Neuronal stem cell (in vitro differentiated cells): ENCODE measurements at regions not wholly inside any gene's neighbourhood (a gene's known extent, or its start where the extent isn't known, plus 50 kb on each side); places are given as distances from the start of the nearest gene placed in this dataset.

ENCODE experiments used
- DNase-seq: peaks from one replicate; pipeline ENCODE4 v3.0.0-alpha.2; 2013; ENCODE audit warnings: low spot score
- H2AFZ ChIP-seq: one replicate; pipeline ENCODE4 v1.6.1; 2013; ENCODE audit warnings: mild to moderate bottlenecking, low read length, inconsistent platforms
- H2AK5ac ChIP-seq: 2 replicates; pipeline ENCODE4 v1.6.1; 2013; ENCODE audit warnings: low read depth, mild to moderate bottlenecking, inconsistent platforms, low read length, moderate library complexity, mixed read lengths
- H2BK120ac ChIP-seq: 2 replicates; pipeline ENCODE4 v1.6.1; 2013; ENCODE audit warnings: low read depth, mild to moderate bottlenecking, inconsistent platforms, low read length, moderate library complexity, mixed read lengths
- H2BK12ac ChIP-seq: one replicate; pipeline ENCODE4 v1.6.1; 2013; ENCODE audit warnings: low read length, inconsistent platforms
- H2BK15ac ChIP-seq: 2 replicates; pipeline ENCODE4 v1.6.1; 2013; ENCODE audit warnings: mild to moderate bottlenecking, low read length, inconsistent platforms, mixed read lengths
- H2BK5ac ChIP-seq: one replicate; pipeline ENCODE4 v1.6.1; 2013; ENCODE audit warnings: inconsistent platforms, mild to moderate bottlenecking, low read length, moderate library complexity
- H3K14ac ChIP-seq: one replicate; pipeline ENCODE4 v1.6.1; 2013; ENCODE audit warnings: low read length, inconsistent platforms
- H3K18ac ChIP-seq: 2 replicates; pipeline ENCODE4 v1.6.1; 2013; ENCODE audit warnings: low read length, inconsistent platforms
- H3K23ac ChIP-seq: 2 replicates; pipeline ENCODE4 v1.6.1; 2013; ENCODE audit warnings: low read depth, mild to moderate bottlenecking, mixed read lengths, low read length, inconsistent platforms; ENCODE audit not compliant: poor library complexity
- H3K27ac ChIP-seq: replicated peaks from 3 replicates; pipeline ENCODE4 v1.5.1; 2013; ENCODE audit warnings: low read length, inconsistent platforms
- H3K27me3 ChIP-seq, 3 experiments: 2 replicates each; pipeline ENCODE4 v1.6.1; 2013; ENCODE audit warnings: low read length in 3 of 3, mild to moderate bottlenecking in 2 of 3, inconsistent platforms in 1 of 3, low read depth in 1 of 3, mixed read lengths in 1 of 3, moderate library complexity in 1 of 3; ENCODE audit not compliant: control insufficient read depth in 3 of 3, insufficient read depth in 3 of 3
- H3K36me3 ChIP-seq, 2 donors: replicated peaks in 1 of 2; 2 replicates each; pipeline ENCODE4 v1.6.1; 2013; ENCODE audit warnings: low read length in 2 of 2; ENCODE audit not compliant: control insufficient read depth in 2 of 2, insufficient read depth in 2 of 2
- H3K4ac ChIP-seq: 2 replicates; pipeline ENCODE4 v1.6.1; 2013; ENCODE audit warnings: inconsistent platforms, mild to moderate bottlenecking, low read length, moderate library complexity
- H3K4me1 ChIP-seq, 2 donors: 1 replicate in 1 of 2; 2 replicates in 1 of 2; pipeline ENCODE4 v1.6.1; 2013; ENCODE audit warnings: low read length in 2 of 2, low read depth in 1 of 2; ENCODE audit not compliant: control insufficient read depth in 2 of 2, insufficient read depth in 1 of 2
- H3K4me2 ChIP-seq: one replicate; pipeline ENCODE4 v1.6.1; 2013; ENCODE audit warnings: mild to moderate bottlenecking, low read length, inconsistent platforms; ENCODE audit not compliant: insufficient read depth, poor library complexity, severe bottlenecking
- H3K4me3 ChIP-seq, 2 donors: 2 replicates each; pipeline ENCODE4 v1.5.1; 2013; ENCODE audit warnings: low read length in 2 of 2, mild to moderate bottlenecking in 2 of 2, inconsistent platforms in 1 of 2, moderate library complexity in 1 of 2
- H3K79me1 ChIP-seq: one replicate; pipeline ENCODE4 v1.6.1; 2013; ENCODE audit warnings: low read depth, mild to moderate bottlenecking, inconsistent platforms, low read length, moderate library complexity
- H3K9ac ChIP-seq: one replicate; pipeline ENCODE4 v1.6.1; 2013; ENCODE audit warnings: mild to moderate bottlenecking, low read depth, low read length, inconsistent platforms; ENCODE audit not compliant: poor library complexity
- H3K9me3 ChIP-seq, 2 donors: replicated peaks in 1 of 2; 2 replicates each; pipeline versions ENCODE3 to v1.6.1; 2013; ENCODE audit warnings: low read length in 2 of 2, mild to moderate bottlenecking in 2 of 2, inconsistent platforms in 1 of 2, low read depth in 1 of 2, mixed read lengths in 1 of 2, moderate library complexity in 1 of 2; ENCODE audit not compliant: control insufficient read depth in 2 of 2, insufficient read depth in 1 of 2
- H4K8ac ChIP-seq: one replicate; pipeline ENCODE4 v1.6.1; 2013; ENCODE audit warnings: low read depth, mild to moderate bottlenecking, inconsistent platforms, low read length, moderate library complexity
- H4K91ac ChIP-seq: one replicate; pipeline ENCODE4 v1.6.1; 2013; ENCODE audit warnings: low read length, low read depth, mild to moderate bottlenecking, inconsistent platforms; ENCODE audit not compliant: poor library complexity
- WGBS, 2 donors: extraction: QIAGEN DNeasy Blood & Tissue Kit; methylation state at CpG; one replicate each; pipeline ENCODE4 v1.1.7; 2013; ENCODE audit warnings: missing lambda C conversion rate in 2 of 2, mixed read lengths in 1 of 2; ENCODE audit not compliant: insufficient read length in 2 of 2, insufficient replicate concordance in 1 of 2; ENCODE audit errors: extremely low coverage in 2 of 2; 5-methylcytosine and 5-hydroxymethylcytosine counted together

GRCh38 chr1:200490183-200490582, 80.3 kb upstream of the ZNF281 start:
- H3K4ac ChIP-seq = no peak overlapping the region
- WGBS, 2 donors = no CpG with 5 or more reads among the region's 1 CpG

GRCh38 chr1:200488375-200489165, 78.7 kb upstream of the ZNF281 start:
- no peak overlapping the region for H3K23ac ChIP-seq
- H3K4me3 ChIP-seq = no peak overlapping the region
- no peak overlapping the region for H2BK5ac ChIP-seq
- no peak overlapping the region for H4K8ac ChIP-seq
- no peak overlapping the region for H3K27ac ChIP-seq
- no peaks in the 10 kb centered on the region for H3K79me1 ChIP-seq
- peak; percentile 53 for DNase-seq
- no peak overlapping the region for H3K9ac ChIP-seq
- no peak overlapping the region for H2AK5ac ChIP-seq
- WGBS, 2 donors = 95 to 100% methylated on average over 2 of the region's 15 CpGs
- no peak overlapping the region for H3K14ac ChIP-seq
- H3K36me3 ChIP-seq = no peaks in the 10 kb centered on the region
- H3K18ac ChIP-seq = no peak overlapping the region
- peak overlapping the region; percentile 92 for H2AFZ ChIP-seq
- H3K4ac ChIP-seq = no peak overlapping the region
- H4K91ac ChIP-seq = no peak overlapping the region
- H2BK120ac ChIP-seq = no peak overlapping the region
- H2BK12ac ChIP-seq = no peak overlapping the region
- no peak overlapping the region for H2BK15ac ChIP-seq
- no peaks in the 10 kb centered on the region for H3K9me3 ChIP-seq
- peaks cover 0 to 8% (median 0%) of the 10 kb centered on the region in 3 experiments for H3K27me3 ChIP-seq
- peaks cover 0 to 3% of the 10 kb centered on the region in 2 donors for H3K4me1 ChIP-seq
- no peak overlapping the region for H3K4me2 ChIP-seq

More at GRCh38 chr1:200490183-200490582, 80.3 kb upstream of the ZNF281 start:
- H2AK5ac ChIP-seq = no peak overlapping the region
- DNase-seq = no peak
- no peaks in the 10 kb centered on the region for H3K79me1 ChIP-seq
- no peak overlapping the region for H3K9ac ChIP-seq
- no peak overlapping the region for H4K91ac ChIP-seq
- H2BK5ac ChIP-seq = no peak overlapping the region
- no peak overlapping the region for H4K8ac ChIP-seq
- H2BK12ac ChIP-seq = no peak overlapping the region
- no peak overlapping the region for H3K23ac ChIP-seq
- no peak overlapping the region for H2AFZ ChIP-seq
- H3K36me3 ChIP-seq = no peaks in the 10 kb centered on the region
- no peak overlapping the region for H3K18ac ChIP-seq
- H3K4me3 ChIP-seq = no peak overlapping the region
- no peaks in the 10 kb centered on the region for H3K9me3 ChIP-seq
- H2BK15ac ChIP-seq = no peak overlapping the region
- H3K4me2 ChIP-seq = no peak overlapping the region
- H3K27ac ChIP-seq = no peak overlapping the region
- H3K27me3 ChIP-seq = peaks cover 0 to 4% (median 0%) of the 10 kb centered on the region in 3 experiments
- no peak overlapping the region for H2BK120ac ChIP-seq
- no peak overlapping the region for H3K14ac ChIP-seq
- H3K4me1 ChIP-seq = peaks cover 0 to 3% of the 10 kb centered on the region in 2 donors

DNA sequence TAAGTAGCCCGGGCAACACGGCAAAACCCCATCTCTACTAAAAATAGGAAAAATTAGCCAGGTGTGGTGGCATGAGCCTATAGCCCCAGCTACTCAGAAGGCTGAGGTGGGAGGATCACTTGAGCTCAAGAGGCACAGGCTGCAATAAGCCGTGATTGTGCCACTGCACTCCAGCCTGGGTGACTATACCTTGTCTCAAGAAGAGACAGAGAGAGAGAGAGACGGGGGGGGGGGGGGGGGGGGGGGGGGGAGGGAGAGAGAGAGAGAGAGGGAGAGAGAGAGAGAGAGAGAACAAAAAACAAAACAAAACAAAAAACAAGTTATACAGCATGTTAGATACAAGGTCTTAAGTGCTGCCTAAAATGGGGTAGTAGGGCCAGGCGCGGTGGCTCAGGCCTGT, 77.8 kb upstream of the ZNF281 start:
- no peaks in the 10 kb centered on the region for H3K36me3 ChIP-seq
- no peak overlapping the region for H3K9ac ChIP-seq
- no peak overlapping the region for H3K23ac ChIP-seq

DNA sequence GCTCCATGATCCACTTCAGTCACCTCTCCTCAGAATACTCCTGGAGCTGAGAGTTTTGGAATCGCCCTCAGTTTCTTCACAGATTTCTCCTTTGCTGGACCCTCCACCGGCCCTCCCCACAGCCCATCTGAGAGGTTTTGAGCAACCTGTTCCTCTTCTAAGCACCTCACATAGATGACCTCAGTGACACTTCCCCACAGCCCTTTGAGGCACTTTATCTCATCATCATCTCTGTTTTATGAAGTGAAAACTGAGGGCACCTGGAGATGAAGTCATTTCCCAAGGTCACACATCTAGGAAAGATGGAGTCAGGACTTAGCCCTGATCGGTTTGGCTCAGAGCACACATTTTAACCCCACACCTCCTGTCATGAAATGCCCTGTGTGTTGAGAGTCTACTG, 76.8 kb upstream of the ZNF281 start:
- no peaks in the 10 kb centered on the region for H3K36me3 ChIP-seq
- no CpG with 5 or more reads among the region's 3 CpGs for WGBS, 2 donors

More for the DNA sequence above, 77.8 kb upstream of the ZNF281 start:
- Histone ChIP-seq H3K14ac (no peak overlapping the region), H3K9me3 (no peaks in the 10 kb centered on the region), H2BK5ac (no peak overlapping the region), H2BK15ac (no peak overlapping the region), H3K18ac (no peak overlapping the region), H3K79me1 (no peaks in the 10 kb centered on the region), H3K4ac (no peak overlapping the region), H2BK12ac (no peak overlapping the region), H3K27ac (no peak overlapping the region), H2AFZ (no peak overlapping the region), H4K8ac (no peak overlapping the region), H3K4me1 (peaks cover 0 to 3% of the 10 kb centered on the region in 2 donors), H2AK5ac (no peak overlapping the region), H2BK120ac (no peak overlapping the region), H3K27me3 (peaks cover 0 to 8% (median 0%) of the 10 kb centered on the region in 3 experiments), H3K4me2 (no peak overlapping the region), H4K91ac (no peak overlapping the region), H3K4me3 (no peak overlapping the region)
- no CpG with 5 or more reads among the region's 6 CpGs for WGBS, 2 donors
- no peak for DNase-seq

More for the DNA sequence above, 76.8 kb upstream of the ZNF281 start:
- Histone ChIP-seq H3K9me3 (no peaks in the 10 kb centered on the region), H4K8ac (no peak overlapping the region), H3K23ac (no peak overlapping the region), H3K14ac (no peak overlapping the region), H2AFZ (no peak overlapping the region), H2BK120ac (no peak overlapping the region), H3K4me1 (peaks cover 0 to 3% of the 10 kb centered on the region in 2 donors), H3K18ac (no peak overlapping the region), H2BK15ac (no peak overlapping the region), H3K4me2 (no peak overlapping the region), H4K91ac (no peak overlapping the region), H3K4ac (no peak overlapping the region), H3K9ac (no peak overlapping the region), H3K4me3 (no peak overlapping the region), H3K79me1 (no peaks in the 10 kb centered on the region), H3K27me3 (peaks cover 0 to 8% (median 0%) of the 10 kb centered on the region in 3 experiments), H2BK12ac (no peak overlapping the region), H3K27ac (no peak overlapping the region), H2AK5ac (no peak overlapping the region), H2BK5ac (no peak overlapping the region)
- no peak for DNase-seq
